Stomach (tissue), 8 donors: ENCODE measurements at regions not wholly inside any gene's neighbourhood (a gene's known extent, or its start where the extent isn't known, plus 50 kb on each side); places are given as distances from the start of the nearest gene placed in this dataset.

Source experiments
- DNase-seq, 2 donors: peaks; one replicate each; pipeline versions ENCODE4 v3.0.0 to v3.0.0-alpha.2; 2013 to 2019
- H3K27ac ChIP-seq, 5 donors: fragments of 200-600 bp in 4 of 5; sonication (generic) in 4 of 5; one replicate each; pipeline ENCODE4 v1.5.1; 2013 to 2019; ENCODE audit warnings: mild to moderate bottlenecking in 1 of 5, moderate library complexity in 1 of 5
- H3K27me3 ChIP-seq, 3 donors: fragments of 200-600 bp; sonication (generic); one replicate each; pipeline ENCODE4 v1.5.1; 2017 to 2019; ENCODE audit warnings: mixed run types in 1 of 3
- H3K36me3 ChIP-seq, 4 donors: fragments of 200-600 bp; sonication (generic); 1 replicate in 3 of 4; 2 replicates in 1 of 4; pipeline ENCODE4 v1.5.1; 2016 to 2019
- H3K4me1 ChIP-seq, 4 donors: fragments of 200-600 bp; sonication (generic); one replicate each; pipeline ENCODE4 v1.5.1; 2016 to 2019
- H3K4me3 ChIP-seq, 4 donors: fragments of 200-600 bp; sonication (generic) in 3 of 4; one replicate each; pipeline ENCODE4 v1.5.1; 2016 to 2019; ENCODE audit warnings: mild to moderate bottlenecking in 1 of 4
- H3K9me3 ChIP-seq, 4 donors: fragments of 200-600 bp; sonication (generic); one replicate each; pipeline ENCODE4 v1.5.1; 2016 to 2019
- CTCF ChIP-seq, 7 experiments: fragments of 450-650 bp in 4 of 7; fragments of 200-600 bp in 3 of 7; sonication (generic) in 3 of 7; IDR thresholded peaks; one replicate each; pipeline ENCODE4 v1.5.1; 2016 to 2019; ENCODE audit warnings: antibody characterized with exemption in 7 of 7, control low read depth in 2 of 7, mild to moderate bottlenecking in 1 of 7
- EP300 ChIP-seq: sonication (generic); formaldehyde crosslinking; IDR thresholded peaks from one replicate; pipeline ENCODE4 v1.6.1; 2017; ENCODE audit warnings: antibody characterized with exemption
- POLR2A ChIP-seq, 4 donors: fragments of 450-650 bp; IDR thresholded peaks; one replicate each; pipeline ENCODE4 v1.6.1; 2016; ENCODE audit warnings: antibody characterized with exemption in 4 of 4, control low read depth in 2 of 4, mild to moderate bottlenecking in 1 of 4, moderate library complexity in 1 of 4
- POLR2AphosphoS5 ChIP-seq, 3 donors: sonication (generic); formaldehyde crosslinking; IDR thresholded peaks; one replicate each; pipeline ENCODE4 v1.6.1; 2016; ENCODE audit warnings: antibody characterized with exemption in 3 of 3
- WGBS, 5 donors: extraction: QIAGEN DNeasy Blood & Tissue Kit in 3 of 5; methylation state at CpG; one replicate each; pipeline versions ENCODE4 v1.1.5 to v1.1.7; 2013 to 2018; 5-methylcytosine and 5-hydroxymethylcytosine counted together
- intact Hi-C: fragments of 100-400 bp; cut with DNase I; formaldehyde crosslinking; loops from one replicate; pipeline ENCODE4 v1.15.1; 2023; ENCODE audit warnings: low total_unique reads
- donor health status: healthy with polysubstance abuse.
- donor health status: Bipolar disorder and iron deficiency.
- donor health status: healthy.

- Histone ChIP-seq H3K4me1 (peaks cover 0 to 29% (median 7%) of the 10 kb centered on the region in 4 donors), H3K9me3 (no peaks in the 10 kb centered on the region), H3K36me3 (no peaks in the 10 kb centered on the region), H3K27ac (no peak overlapping the region), H3K27me3 (no peaks in the 10 kb centered on the region), H3K4me3 (no peak overlapping the region)
- intact Hi-C loops = no loop called here
- 67 to 78% (median 70%) methylated on average over 4 of the region's 4 CpGs for WGBS, 5 donors
- no peak for TF ChIP-seq CTCF (IDR thresholded peaks at IDR 0.05)
- TF ChIP-seq EP300 = no peak
- no peak for TF ChIP-seq POLR2A (IDR thresholded peaks at IDR 0.05)
- no peak for TF ChIP-seq POLR2AphosphoS5 (IDR thresholded peaks at IDR 0.05)
- no peak for DNase-seq
These were observed 188.3 kb upstream of the THBS1 start for GRCh38 chr15:39392469-39393047.

GRCh38 chr15:39393575-39394335 is 187.1 kb upstream of the THBS1 start:
- intact Hi-C loops = no loop called here
- WGBS, 5 donors = 36 to 58% (median 43%) methylated on average over 4 of the region's 4 CpGs

GRCh38 chr15:39394496-39394895 is 186.4 kb upstream of the THBS1 start:
- intact Hi-C loops = no loop called here
- TF ChIP-seq CTCF (IDR thresholded peaks at IDR 0.05) (no peak), POLR2AphosphoS5 (IDR thresholded peaks at IDR 0.05) (no peak), POLR2A (IDR thresholded peaks at IDR 0.05) (no peak), EP300 (no peak)
- no peaks in the 10 kb centered on the region for H3K36me3 ChIP-seq
- no peak overlapping the region for H3K4me3 ChIP-seq
- H3K4me1 ChIP-seq = peaks cover 0 to 19% (median 7%) of the 10 kb centered on the region in 4 donors
- H3K27me3 ChIP-seq = no peaks in the 10 kb centered on the region
- no peaks in the 10 kb centered on the region for H3K9me3 ChIP-seq
- DNase-seq = no peak
- H3K27ac ChIP-seq = no peak overlapping the region

More at GRCh38 chr15:39393575-39394335, 187.1 kb upstream of the THBS1 start:
- TF ChIP-seq EP300 (no peak), POLR2A (IDR thresholded peaks at IDR 0.05) (no peak), POLR2AphosphoS5 (IDR thresholded peaks at IDR 0.05) (no peak), CTCF (IDR thresholded peaks at IDR 0.05) (no peak)
- DNase-seq = no peak
- peaks cover 0 to 19% (median 7%) of the 10 kb centered on the region in 4 donors for H3K4me1 ChIP-seq
- H3K27me3 ChIP-seq = no peaks in the 10 kb centered on the region
- H3K9me3 ChIP-seq = no peaks in the 10 kb centered on the region
- no peak overlapping the region for H3K27ac ChIP-seq
- H3K4me3 ChIP-seq = no peak overlapping the region
- H3K36me3 ChIP-seq = no peaks in the 10 kb centered on the region

- no peak for DNase-seq
- Histone ChIP-seq H3K9me3 (no peaks in the 10 kb centered on the region), H3K27me3 (no peaks in the 10 kb centered on the region), H3K4me3 (no peak overlapping the region), H3K27ac (no peak overlapping the region), H3K36me3 (no peaks in the 10 kb centered on the region), H3K4me1 (peaks cover 0 to 19% (median 7%) of the 10 kb centered on the region in 4 donors)
- intact Hi-C loops = no loop called here
- no peak for TF ChIP-seq POLR2AphosphoS5 (IDR thresholded peaks at IDR 0.05)
- TF ChIP-seq EP300 = peak; percentile 52
- WGBS, 5 donors = 81 to 98% (median 89%) methylated on average over 8 of the region's 8 CpGs
These were observed 183.8 kb upstream of the THBS1 start for GRCh38 chr15:39396979-39397615.
